ENCODE measurements at regions not wholly inside any gene's neighbourhood (a gene's known extent, or its start where the extent isn't known, plus 50 kb on each side); places are given as distances from the start of the nearest gene placed in this dataset.
"Not testable (repeated sequence)": the region's sequence is repeated elsewhere in the genome, so short reads cannot be mapped to it uniquely, and the experiment has no call there.

- intact Hi-C loops (cut with micrococcal nuclease), result no loop called here
- Histone ChIP-seq H3K4me1 (no peaks in the 10 kb centered on the region), H3K9me3 (replicated peaks) (peaks cover 3% of the 10 kb centered on the region), H3K27me3 (ENCODE audit: low read depth) (peaks cover 72% of the 10 kb centered on the region), H3K36me3 (no peaks in the 10 kb centered on the region), H3K27ac (replicated peaks) (no peak overlapping the region), H3K4me3 (no peak overlapping the region)
- DNase-seq, result no peak
- TF ChIP-seq CTCF (IDR thresholded peaks at IDR 0.05; ENCODE audit: borderline replicate concordance), result no peak
Measured at GRCh38 chr2:75405000-75405399, 155.7 kb downstream of the EVA1A start.

- intact Hi-C loops (cut with micrococcal nuclease), result no loop called here
- Histone ChIP-seq H3K27me3 (ENCODE audit: low read depth) (peaks cover 68% of the 10 kb centered on the region), H3K4me3 (no peak overlapping the region), H3K4me1 (no peaks in the 10 kb centered on the region), H3K27ac (replicated peaks) (no peak overlapping the region), H3K36me3 (no peaks in the 10 kb centered on the region), H3K9me3 (replicated peaks) (no peaks in the 10 kb centered on the region)
- no peak for DNase-seq
- TF ChIP-seq CTCF (IDR thresholded peaks at IDR 0.05; ENCODE audit: borderline replicate concordance), result peak; percentile 85
Measured at GRCh38 chr2:75403991-75404428, 156.7 kb downstream of the EVA1A start.

- no peaks in the 10 kb centered on the region for H3K4me1 ChIP-seq
- TF ChIP-seq CTCF (IDR thresholded peaks at IDR 0.05; ENCODE audit: borderline replicate concordance), result no peak
- intact Hi-C loops (cut with micrococcal nuclease), result no loop called here
- no peaks in the 10 kb centered on the region for H3K9me3 ChIP-seq (replicated peaks)
- no peak overlapping the region for H3K27ac ChIP-seq (replicated peaks)
- no peak for DNase-seq
- H3K27me3 ChIP-seq (ENCODE audit: low read depth), result peaks cover 15% of the 10 kb centered on the region
- no peak overlapping the region for H3K4me3 ChIP-seq
- H3K36me3 ChIP-seq, result no peaks in the 10 kb centered on the region
Measured at GRCh38 chr2:75396314-75396713, 164.4 kb downstream of the EVA1A start.

DNA sequence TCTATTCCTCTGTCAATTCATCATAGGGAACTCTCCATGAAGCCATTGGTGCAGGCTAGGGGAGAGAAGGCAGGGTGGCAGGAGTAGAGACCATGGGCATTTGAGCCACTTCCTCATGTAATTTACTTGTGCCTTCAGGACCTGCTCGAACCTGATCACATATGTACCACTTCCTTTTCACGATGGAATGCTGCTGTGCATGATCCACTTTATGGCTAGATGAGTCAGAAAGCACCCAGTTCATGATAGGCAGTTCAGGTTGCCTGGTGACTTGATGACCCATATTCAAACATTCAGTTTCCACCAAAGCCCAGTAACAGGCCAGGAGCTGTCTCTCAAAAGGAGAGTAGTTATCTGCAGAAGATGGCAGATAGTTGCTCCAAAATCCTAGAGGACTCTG lies 166.0 kb downstream of the EVA1A start:
- H3K4me3 ChIP-seq; H3K27ac ChIP-seq (replicated peaks); intact Hi-C loops (cut with micrococcal nuclease); DNase-seq; H3K36me3 ChIP-seq; H3K4me1 ChIP-seq; H3K27me3 ChIP-seq (ENCODE audit: low read depth); H3K9me3 ChIP-seq (replicated peaks): not testable (repeated sequence)

DNA sequence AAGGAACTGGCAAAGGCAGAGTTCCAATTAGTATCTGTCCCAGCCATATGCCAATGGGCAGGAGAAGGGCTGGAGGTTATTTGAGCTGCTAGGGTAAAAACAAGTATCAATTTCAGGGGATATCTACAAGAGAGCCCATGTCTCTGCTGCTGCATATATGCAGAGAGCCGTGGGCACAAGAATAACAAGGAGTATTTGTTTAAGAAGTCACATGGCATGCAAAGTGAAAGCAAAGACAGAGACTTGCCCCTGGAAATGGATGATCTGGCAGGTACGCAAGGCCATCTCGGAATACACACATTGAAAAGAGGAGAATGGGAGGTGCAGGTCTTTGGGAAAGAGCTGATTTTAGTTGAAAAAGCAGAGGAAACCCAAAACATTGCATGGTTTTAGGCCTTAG lies 170.6 kb downstream of the EVA1A start:
- no peak overlapping the region for H3K27ac ChIP-seq (replicated peaks)
- H3K4me1 ChIP-seq, result no peaks in the 10 kb centered on the region
- peaks cover 6% of the 10 kb centered on the region for H3K27me3 ChIP-seq (ENCODE audit: low read depth)
- no peak for DNase-seq
- H3K36me3 ChIP-seq, result no peaks in the 10 kb centered on the region
- H3K9me3 ChIP-seq (replicated peaks), result no peaks in the 10 kb centered on the region
- no peak for TF ChIP-seq CTCF (IDR thresholded peaks at IDR 0.05; ENCODE audit: borderline replicate concordance)
- no peak overlapping the region for H3K4me3 ChIP-seq
- intact Hi-C loops (cut with micrococcal nuclease), result no loop called here

DNA sequence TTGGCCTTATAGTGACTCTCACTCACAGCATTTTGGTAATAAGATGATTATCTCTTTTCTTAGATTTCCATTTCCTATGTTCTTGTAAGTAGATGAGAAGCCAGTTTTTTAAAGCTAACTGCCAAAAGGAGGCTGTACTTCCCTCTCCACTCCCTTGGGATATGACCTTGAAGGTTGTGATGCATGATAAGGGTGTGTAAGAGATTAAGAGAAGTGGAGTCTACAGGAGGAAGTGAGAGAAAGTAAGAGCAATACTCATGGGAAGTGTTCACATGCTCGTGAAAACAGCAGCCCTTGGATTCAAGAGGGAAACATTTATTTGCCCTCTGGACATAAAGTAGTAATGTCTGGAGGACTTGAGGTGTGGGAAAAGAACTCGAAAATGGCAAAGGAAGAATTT lies 171.5 kb downstream of the EVA1A start:
- H3K36me3 ChIP-seq, result no peaks in the 10 kb centered on the region
- intact Hi-C loops (cut with micrococcal nuclease), result no loop called here
- peaks cover 6% of the 10 kb centered on the region for H3K27me3 ChIP-seq (ENCODE audit: low read depth)
- no peaks in the 10 kb centered on the region for H3K9me3 ChIP-seq (replicated peaks)
- no peaks in the 10 kb centered on the region for H3K4me1 ChIP-seq
- no peak for TF ChIP-seq CTCF (IDR thresholded peaks at IDR 0.05; ENCODE audit: borderline replicate concordance)
- H3K27ac ChIP-seq (replicated peaks), result no peak overlapping the region
- no peak overlapping the region for H3K4me3 ChIP-seq
- DNase-seq, result no peak
